H9 (cell line): ENCODE measurements at regions not wholly inside any gene's neighbourhood (a gene's known extent, or its start where the extent isn't known, plus 50 kb on each side); places are given as distances from the start of the nearest gene placed in this dataset.

Source experiments
- DNase-seq: peaks from one replicate; pipeline ENCODE4 v3.0.0-alpha.2; 2017
- H2AFZ ChIP-seq: one replicate; pipeline ENCODE4 v1.6.1; 2013; ENCODE audit warnings: mild to moderate bottlenecking, low read length, control low read depth, moderate library complexity
- H2AK5ac ChIP-seq: 2 replicates; pipeline ENCODE4 v1.6.1; 2013; ENCODE audit warnings: low read length, control low read depth, mixed read lengths; ENCODE audit not compliant: insufficient read length
- H2BK120ac ChIP-seq: one replicate; pipeline ENCODE4 v1.6.1; 2013; ENCODE audit warnings: low read depth, mild to moderate bottlenecking, low read length, control low read depth, inconsistent platforms; ENCODE audit not compliant: poor library complexity, severe bottlenecking
- H2BK12ac ChIP-seq: 2 replicates; pipeline ENCODE4 v1.6.1; 2013; ENCODE audit warnings: low read length, control low read depth, mixed read lengths, low read depth; ENCODE audit not compliant: insufficient read length
- H2BK15ac ChIP-seq: 2 replicates; pipeline ENCODE4 v1.6.1; 2013; ENCODE audit warnings: low read depth, low read length, control low read depth
- H2BK20ac ChIP-seq: one replicate; pipeline ENCODE4 v1.6.1; 2013; ENCODE audit warnings: low read depth, mild to moderate bottlenecking, low read length, control low read depth, inconsistent platforms; ENCODE audit not compliant: poor library complexity, severe bottlenecking
- H2BK5ac ChIP-seq: 2 replicates; pipeline ENCODE4 v1.6.1; 2013; ENCODE audit warnings: low read length, control low read depth, mixed read lengths; ENCODE audit not compliant: insufficient read length
- H3K14ac ChIP-seq: 2 replicates; pipeline ENCODE4 v1.6.1; 2013; ENCODE audit warnings: low read length, control low read depth; ENCODE audit not compliant: insufficient read depth
- H3K18ac ChIP-seq: 2 replicates; pipeline ENCODE4 v1.6.1; 2013; ENCODE audit warnings: low read depth, mild to moderate bottlenecking, mixed read lengths, low read length, control low read depth; ENCODE audit not compliant: insufficient read length
- H3K23ac ChIP-seq: 2 replicates; pipeline ENCODE4 v1.6.1; 2013; ENCODE audit warnings: low read length, control low read depth, mixed read lengths, low read depth; ENCODE audit not compliant: insufficient read length
- H3K23me2 ChIP-seq: 2 replicates; pipeline ENCODE4 v1.6.1; 2013; ENCODE audit warnings: low read depth, mild to moderate bottlenecking, mixed read lengths, low read length, control low read depth; ENCODE audit not compliant: insufficient read length, poor library complexity, severe bottlenecking
- H3K27ac ChIP-seq: 2 replicates; pipeline ENCODE4 v1.5.1; 2013; ENCODE audit warnings: low read length, control low read depth, mixed read lengths, low read depth; ENCODE audit not compliant: insufficient read length
- H3K27me3 ChIP-seq: 2 replicates; pipeline ENCODE4 v1.6.1; 2013; ENCODE audit warnings: low read length, control low read depth, inconsistent platforms; ENCODE audit not compliant: insufficient read depth
- H3K4ac ChIP-seq: 2 replicates; pipeline ENCODE4 v1.6.1; 2013; ENCODE audit warnings: low read depth, mild to moderate bottlenecking, control low read depth, inconsistent platforms, low read length, moderate library complexity
- H3K4me1 ChIP-seq: 2 replicates; pipeline ENCODE4 v1.6.1; 2013; ENCODE audit warnings: low read length, control low read depth, inconsistent platforms; ENCODE audit not compliant: insufficient read depth
- H3K4me2 ChIP-seq: 2 replicates; pipeline ENCODE4 v1.6.1; 2013; ENCODE audit warnings: low read length, control low read depth, mixed read lengths; ENCODE audit not compliant: insufficient read length, insufficient read depth
- H3K56ac ChIP-seq: 2 replicates; pipeline ENCODE4 v1.6.1; 2013; ENCODE audit warnings: low read depth, mild to moderate bottlenecking, mixed read lengths, low read length, control low read depth; ENCODE audit not compliant: insufficient read length
- H3K79me1 ChIP-seq: 2 replicates; pipeline ENCODE4 v1.6.1; 2013; ENCODE audit warnings: low read depth, mild to moderate bottlenecking, moderate library complexity, low read length, control low read depth, inconsistent platforms; ENCODE audit not compliant: insufficient read depth, poor library complexity, severe bottlenecking
- H3K79me2 ChIP-seq: 2 replicates; pipeline ENCODE4 v1.6.1; 2013; ENCODE audit warnings: low read length, control low read depth, inconsistent platforms; ENCODE audit not compliant: insufficient read depth
- H3K9ac ChIP-seq: 2 replicates; pipeline ENCODE4 v1.6.1; 2013; ENCODE audit warnings: low read length, control low read depth, mixed read lengths; ENCODE audit not compliant: insufficient read length; ENCODE audit errors: extremely low read depth
- H3K9me3 ChIP-seq: one replicate; pipeline ENCODE4 v1.6.1; 2013; ENCODE audit warnings: low read depth, low read length, inconsistent platforms; ENCODE audit not compliant: control insufficient read depth
- H3T11ph ChIP-seq: one replicate; pipeline ENCODE4 v1.6.1; 2013; ENCODE audit warnings: mild to moderate bottlenecking, low read length, control low read depth, inconsistent platforms
- H4K20me1 ChIP-seq: one replicate; pipeline ENCODE4 v1.6.1; 2013; ENCODE audit not compliant: control insufficient read depth, insufficient read length, insufficient read depth
- H4K5ac ChIP-seq: 2 replicates; pipeline ENCODE4 v1.6.1; 2013; ENCODE audit warnings: low read depth, mild to moderate bottlenecking, mixed read lengths, low read length, control low read depth; ENCODE audit not compliant: insufficient read length
- H4K8ac ChIP-seq: replicated peaks from 2 replicates; pipeline ENCODE4 v1.6.1; 2013; ENCODE audit warnings: low read length, control low read depth, mixed read lengths, low read depth; ENCODE audit not compliant: insufficient read length
- H4K91ac ChIP-seq: 2 replicates; pipeline ENCODE4 v1.6.1; 2013; ENCODE audit warnings: low read depth, mild to moderate bottlenecking, moderate library complexity, mixed read lengths, low read length, control low read depth; ENCODE audit not compliant: insufficient read length
- H3K27ac Mint-ChIP-seq, 3 experiments: 2 replicates in 2 of 3; 3 replicates in 1 of 3; pipeline ENCODE4 v1.8.0; 2020 to 2021; ENCODE audit warnings: mixed read lengths in 3 of 3, mild to moderate bottlenecking in 1 of 3, moderate library complexity in 1 of 3
- H3K27me3 Mint-ChIP-seq: 2 replicates; pipeline ENCODE4 v1.8.0; 2021; ENCODE audit warnings: low read depth, mild to moderate bottlenecking, moderate library complexity, mixed read lengths
- H3K36me3 Mint-ChIP-seq, 3 experiments: 2 replicates in 2 of 3; 3 replicates in 1 of 3; pipeline ENCODE4 v1.8.0; 2020 to 2021; ENCODE audit warnings: low read depth in 3 of 3, mixed read lengths in 3 of 3; ENCODE audit not compliant: insufficient read depth in 1 of 3
- H3K4me1 Mint-ChIP-seq, 2 experiments: 2 replicates each; pipeline ENCODE4 v1.8.0; 2020; ENCODE audit warnings: mixed read lengths in 2 of 2
- H3K4me3 Mint-ChIP-seq, 2 experiments: 2 replicates in 1 of 2; 3 replicates in 1 of 2; pipeline ENCODE4 v1.8.0; 2020 to 2021; ENCODE audit warnings: mild to moderate bottlenecking in 2 of 2, mixed read lengths in 2 of 2, moderate library complexity in 1 of 2
- H3K9me3 Mint-ChIP-seq, 2 experiments: 2 replicates in 1 of 2; 3 replicates in 1 of 2; pipeline ENCODE4 v1.8.0; 2020; ENCODE audit warnings: mild to moderate bottlenecking in 2 of 2, mixed read lengths in 2 of 2, moderate library complexity in 1 of 2
- CTCF ChIP-seq: fragments of 200-600 bp; sonication (generic); conservative IDR thresholded peaks from 3 replicates; pipeline ENCODE4 v1.8.0; 2021; ENCODE audit warnings: antibody characterized with exemption, mild to moderate bottlenecking
- WGBS: extraction: QIAGEN DNeasy Blood & Tissue Kit; methylation state at CpG from one replicate; pipeline ENCODE4 v1.1.7; 2013; ENCODE audit warnings: missing lambda C conversion rate, low lambda C conversion rate, mixed read lengths; ENCODE audit not compliant: insufficient read length; ENCODE audit errors: extremely low coverage; 5-methylcytosine and 5-hydroxymethylcytosine counted together

GRCh38 chr9:12194731-12195130, 498.5 kb upstream of the TYRP1 start:
- Histone ChIP-seq H3K4me2 (no peak overlapping the region), H3K79me1 (no peaks in the 10 kb centered on the region), H2BK5ac (no peak overlapping the region), H3K27ac (no peak overlapping the region), H2AK5ac (no peak overlapping the region), H2AFZ (no peak overlapping the region), H2BK12ac (no peak overlapping the region), H4K20me1 (no peaks in the 10 kb centered on the region), H3T11ph (no peak overlapping the region), H3K4ac (no peak overlapping the region), H3K27me3 (no peaks in the 10 kb centered on the region), H4K5ac (no peak overlapping the region), H2BK15ac (no peak overlapping the region), H3K9ac (no peak overlapping the region), H3K4me1 (no peaks in the 10 kb centered on the region), H2BK20ac (no peak overlapping the region), H3K23ac (no peak overlapping the region), H3K9me3 (no peaks in the 10 kb centered on the region), H2BK120ac (no peak overlapping the region), H3K14ac (no peak overlapping the region), H3K79me2 (no peaks in the 10 kb centered on the region), H3K23me2 (no peaks in the 10 kb centered on the region), H3K56ac (no peak overlapping the region), H4K91ac (no peak overlapping the region), H3K18ac (no peak overlapping the region), H4K8ac (no peak overlapping the region)
- peaks cover 4 to 5% of the 10 kb centered on the region in 2 experiments for H3K4me1 Mint-ChIP-seq
- no peak overlapping the region for H3K27ac Mint-ChIP-seq
- no peaks in the 10 kb centered on the region for H3K9me3 Mint-ChIP-seq
- no peak for TF ChIP-seq CTCF
- H3K27me3 Mint-ChIP-seq = no peaks in the 10 kb centered on the region
- no peak overlapping the region for H3K4me3 Mint-ChIP-seq
- H3K36me3 Mint-ChIP-seq = no peaks in the 10 kb centered on the region
- no CpG with 5 or more reads among the region's 2 CpGs for WGBS
- DNase-seq = no peak
